ENCODE measurements at regions not wholly inside any gene's neighbourhood (a gene's known extent, or its start where the extent isn't known, plus 50 kb on each side); places are given as distances from the start of the nearest gene placed in this dataset.

DNA sequence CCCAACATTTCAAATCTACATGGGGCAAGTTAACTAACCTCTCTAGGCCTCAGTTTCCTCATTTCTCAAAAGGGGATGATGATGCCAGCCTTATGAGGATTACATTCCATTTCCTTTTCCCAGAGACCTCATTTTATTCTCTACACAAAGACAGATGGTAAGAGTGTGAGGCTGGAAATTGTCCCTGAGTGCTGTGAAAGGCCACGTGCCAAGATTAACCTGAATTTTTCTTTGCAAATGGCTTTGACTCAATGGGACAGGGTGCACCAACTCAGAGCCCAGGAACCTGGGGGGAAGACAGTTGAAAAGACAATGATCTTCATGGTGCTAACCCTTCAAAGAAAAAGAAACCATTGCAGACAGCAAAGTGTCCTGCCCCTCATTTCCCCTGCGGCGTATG, 332.8 kb downstream of the TMEM114 start:
- DNase-seq, result no peak

DNA sequence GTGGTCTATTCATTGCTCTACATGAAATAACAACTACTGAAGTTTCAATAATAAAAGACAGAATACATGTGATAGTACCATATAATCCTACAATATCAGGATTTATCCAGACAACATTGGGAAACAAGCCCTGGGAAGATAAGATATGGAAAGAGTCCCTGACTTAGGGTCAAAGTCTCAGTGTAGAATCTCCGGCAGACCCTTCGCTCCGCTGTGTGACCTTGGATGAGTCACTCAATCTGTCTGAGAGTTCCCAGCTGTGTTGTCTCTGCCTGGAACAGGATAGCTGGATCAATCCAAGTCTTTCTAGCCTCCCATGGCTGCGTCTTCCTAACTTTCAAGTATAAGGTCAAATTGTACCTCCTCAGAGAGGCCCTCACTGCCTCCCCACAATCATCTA, 335.9 kb downstream of the TMEM114 start:
- DNase-seq, result no peak

DNA sequence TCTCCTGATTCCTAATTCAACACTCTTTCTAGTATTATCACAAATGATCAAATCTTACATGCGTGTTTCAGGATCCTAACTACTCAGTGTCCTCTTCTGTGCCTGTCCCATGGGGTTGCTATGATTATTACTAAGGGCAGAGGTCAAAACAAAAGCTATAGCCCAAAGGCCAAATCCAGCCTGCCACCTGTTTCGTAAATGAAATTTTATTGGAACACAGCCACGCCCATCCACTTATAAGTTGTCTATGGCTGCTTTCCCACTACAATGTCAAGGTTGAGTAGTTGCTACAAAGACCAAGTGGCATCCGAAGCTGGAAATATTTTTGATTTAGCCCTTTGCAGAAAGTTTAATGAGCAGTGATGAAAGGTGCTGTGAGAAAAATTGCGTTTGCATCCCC, 336.6 kb downstream of the TMEM114 start:
- DNase-seq, result no peak

DNA sequence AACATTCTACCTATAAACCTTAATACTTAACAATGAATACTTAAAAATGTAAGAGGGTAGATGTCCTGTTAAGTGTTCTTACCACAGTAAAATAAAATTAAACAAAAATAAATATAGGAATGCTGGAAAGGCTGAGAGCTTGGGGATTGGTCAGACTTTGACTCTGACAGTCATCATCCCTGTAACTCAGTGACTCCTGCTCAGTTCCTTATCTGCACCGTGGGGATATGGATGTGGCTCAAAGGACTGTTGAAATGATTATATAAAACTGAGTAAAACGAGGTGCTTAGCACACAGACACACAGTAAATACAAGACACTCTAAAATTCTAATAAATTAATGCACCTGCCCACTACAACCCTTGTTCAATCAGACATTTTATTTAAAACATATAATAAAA, 338.6 kb downstream of the TMEM114 start:
- no peak for DNase-seq

DNA sequence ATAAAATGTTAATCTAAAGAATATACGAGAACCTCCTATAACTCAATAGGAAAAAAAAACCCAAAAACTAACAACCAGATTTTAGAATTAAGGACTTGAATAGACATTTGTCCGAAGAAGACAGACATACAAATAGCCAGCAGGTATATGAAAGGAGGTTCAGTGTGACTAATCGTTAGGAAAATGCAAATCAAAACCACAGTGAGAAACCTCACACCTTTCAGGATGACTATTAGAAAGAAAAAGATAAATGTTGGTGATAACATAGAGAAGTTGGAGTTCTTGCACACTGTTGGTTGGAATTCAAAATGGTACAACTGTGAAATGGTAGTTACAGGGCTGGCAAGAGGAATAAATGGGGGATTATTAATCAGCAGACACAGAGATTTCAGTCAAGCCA, 339.0 kb downstream of the TMEM114 start:
- no peak for DNase-seq

DNA sequence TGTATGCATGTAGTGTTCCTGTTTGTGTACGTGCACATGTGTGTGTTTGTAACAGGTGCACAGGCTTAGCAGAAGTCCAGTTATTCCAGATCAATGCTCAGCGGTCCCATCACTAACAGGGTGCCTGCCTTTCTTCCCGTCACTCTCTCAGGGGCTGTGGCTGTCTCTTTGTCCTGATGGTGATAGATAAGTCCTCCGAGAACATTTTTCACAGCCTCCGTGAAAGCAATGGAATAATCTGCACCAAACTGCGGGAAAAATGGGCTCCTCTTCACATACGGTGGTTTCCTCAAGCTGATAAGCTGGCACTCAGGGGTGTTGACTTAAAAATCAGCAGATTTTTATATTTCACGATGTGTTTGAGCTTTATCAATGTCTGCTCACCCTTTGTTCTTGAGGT, 342.3 kb downstream of the TMEM114 start:
- DNase-seq, result no peak

DNA sequence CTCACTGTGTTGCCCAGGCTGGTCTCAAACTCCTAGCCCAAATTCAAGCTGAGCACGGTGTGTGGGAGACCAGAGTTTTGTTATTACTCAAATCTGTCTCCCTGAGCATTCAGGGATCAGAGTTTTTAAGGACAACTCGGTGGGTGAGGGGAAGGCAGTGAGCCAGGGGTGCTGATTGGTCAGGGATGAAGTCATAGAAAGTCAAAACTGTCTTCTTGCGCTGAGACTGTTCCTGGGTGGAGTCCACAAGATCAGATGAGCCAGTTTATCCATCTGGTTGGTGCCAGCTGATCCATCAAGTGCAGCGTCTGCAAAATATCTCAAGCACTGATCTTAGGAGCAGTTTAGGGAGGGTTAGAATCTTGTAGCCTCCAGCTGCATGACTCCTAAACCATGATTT, 346.3 kb downstream of the TMEM114 start:
- DNase-seq, result no peak

DNA sequence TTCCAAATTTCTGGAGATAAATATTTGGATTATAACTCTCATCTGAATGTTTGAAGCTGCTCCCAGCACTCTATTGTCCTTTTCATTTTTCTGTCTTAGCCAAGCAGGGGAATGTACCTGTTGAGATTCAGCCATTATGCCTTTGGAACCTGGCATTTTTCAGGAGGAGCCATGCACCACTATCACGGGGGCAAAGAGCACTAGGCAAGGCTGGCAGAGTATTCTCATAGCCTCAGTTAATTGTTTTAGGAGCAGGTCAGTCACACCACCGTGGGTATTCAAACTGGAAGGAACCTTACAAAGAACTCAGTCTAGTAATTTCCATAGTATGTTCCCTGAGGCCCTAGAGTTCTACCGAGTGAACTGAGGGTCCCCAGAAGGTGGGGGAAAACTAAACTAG, 348.9 kb downstream of the TMEM114 start:
- DNase-seq, result no peak

DNA sequence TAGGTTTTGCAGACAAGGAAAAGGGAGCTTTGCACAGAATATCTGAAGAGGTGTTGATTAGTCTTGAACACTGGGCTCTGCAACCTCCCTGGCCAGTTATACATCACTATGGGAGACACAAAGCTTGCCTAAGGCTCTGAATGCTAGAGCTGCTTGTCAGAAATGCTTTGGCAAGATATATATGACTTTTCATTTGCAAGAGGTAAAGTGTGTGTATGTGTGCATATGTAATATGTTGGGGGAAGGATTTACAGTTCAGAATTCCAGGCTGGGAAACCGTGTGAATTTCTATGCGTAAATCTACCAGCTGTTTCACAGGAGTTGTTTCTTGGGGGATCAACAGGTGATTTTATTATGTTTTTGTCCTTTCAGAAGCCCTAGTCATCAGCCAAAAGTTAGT, 350.9 kb downstream of the TMEM114 start:
- DNase-seq, result no peak

DNA sequence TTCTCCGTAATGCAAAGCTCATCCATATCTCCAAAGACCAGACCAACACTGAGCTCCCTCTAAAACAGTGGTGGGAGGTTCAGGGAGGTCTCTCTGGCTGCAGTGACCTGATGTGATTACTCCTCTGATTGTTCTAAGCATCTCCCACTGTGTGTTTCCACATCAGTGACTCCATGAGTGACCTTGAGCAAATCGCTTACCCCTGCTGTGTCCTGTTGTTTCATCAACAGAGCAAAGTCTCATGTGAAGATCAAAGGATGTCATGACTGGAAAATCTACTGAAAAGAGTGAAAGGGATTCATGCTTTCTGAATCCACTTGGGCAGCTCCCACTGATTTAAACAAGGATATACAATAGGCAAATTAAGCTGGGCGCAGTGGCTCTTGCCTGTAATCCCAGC, 352.9 kb downstream of the TMEM114 start:
- no peak for DNase-seq

DNA sequence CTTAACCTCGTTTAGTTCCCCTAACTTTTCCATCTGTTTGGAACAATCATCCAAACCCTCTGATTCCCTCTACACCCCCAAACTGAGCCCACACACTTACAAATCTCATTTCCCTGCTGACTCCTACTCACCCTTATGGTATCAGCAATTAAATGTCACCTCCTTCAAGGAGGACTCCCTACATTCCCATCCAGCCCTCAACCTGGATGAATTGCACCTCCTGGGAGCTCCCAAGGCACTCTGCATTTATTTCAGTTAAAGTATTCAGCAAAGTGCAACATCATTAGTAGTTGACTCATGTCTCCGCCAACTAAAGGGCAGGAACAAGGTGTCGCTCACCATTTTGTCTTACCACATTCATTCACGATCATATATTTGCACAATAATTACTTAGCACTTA, 353.5 kb downstream of the TMEM114 start:
- no peak for DNase-seq

DNA sequence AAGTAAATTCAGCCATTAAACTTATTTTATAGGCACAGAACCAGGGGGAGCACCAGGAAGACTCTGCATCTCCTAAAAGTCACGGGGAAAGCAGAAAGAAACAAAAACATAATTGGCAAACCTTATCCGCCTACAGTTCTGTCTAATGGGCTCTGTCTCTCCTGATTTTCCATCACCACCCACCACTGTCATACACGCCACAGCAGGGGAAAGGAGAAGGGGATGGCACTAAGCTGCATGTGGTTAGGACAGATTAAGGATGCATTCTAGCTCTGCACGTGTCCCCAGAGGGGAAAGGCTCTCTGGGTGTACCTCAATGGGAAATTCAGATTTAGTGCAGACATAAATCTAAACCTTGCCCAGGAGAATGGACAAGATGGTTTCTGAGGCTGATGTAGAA, 359.8 kb downstream of the TMEM114 start:
- no peak for DNase-seq

DNA sequence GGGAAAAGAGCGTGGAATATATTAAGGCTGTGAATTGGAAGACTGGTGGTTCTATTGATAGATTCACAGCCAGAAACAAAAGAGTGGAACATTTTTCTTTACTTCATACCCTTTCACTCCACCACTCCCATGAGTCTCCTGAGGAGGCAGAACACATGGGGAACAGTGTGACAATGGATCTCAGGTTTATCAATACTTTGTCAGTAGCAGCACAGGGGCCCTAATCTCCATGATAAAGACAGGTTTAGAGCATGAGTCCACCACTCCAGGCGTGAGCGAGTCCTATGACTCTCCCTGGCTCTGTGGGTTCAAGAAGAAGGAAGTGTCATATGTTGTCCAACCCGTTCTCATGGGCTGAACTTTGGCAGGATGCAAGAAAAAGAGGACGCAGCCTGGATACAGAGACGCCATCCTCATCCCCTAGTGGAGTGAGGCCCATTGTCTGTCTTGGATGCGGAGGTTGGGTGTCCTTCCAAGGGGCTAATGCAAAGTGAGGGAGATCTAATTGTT, 361.2 kb downstream of the TMEM114 start:
- DNase-seq, result no peak

DNA sequence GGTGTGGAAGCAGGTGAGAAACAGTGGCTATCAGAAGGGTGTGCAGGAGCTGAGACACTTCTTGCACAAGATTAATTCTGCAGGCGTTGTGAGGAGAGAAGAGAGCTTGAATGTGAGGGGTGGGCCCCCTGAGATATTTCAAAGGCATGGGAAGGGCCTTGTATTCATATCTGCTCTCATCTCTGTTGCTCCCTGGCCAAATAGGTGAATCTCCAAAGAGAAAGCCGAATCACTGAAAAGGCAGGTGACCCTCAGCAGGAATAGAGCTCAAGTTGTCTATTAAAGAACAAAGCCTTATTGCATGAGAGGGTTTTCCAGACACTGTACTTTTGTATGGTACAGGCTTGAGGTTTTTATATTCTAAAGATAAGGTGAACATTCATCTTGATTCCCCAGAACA, 373.1 kb downstream of the TMEM114 start:
- DNase-seq, result no peak

DNA sequence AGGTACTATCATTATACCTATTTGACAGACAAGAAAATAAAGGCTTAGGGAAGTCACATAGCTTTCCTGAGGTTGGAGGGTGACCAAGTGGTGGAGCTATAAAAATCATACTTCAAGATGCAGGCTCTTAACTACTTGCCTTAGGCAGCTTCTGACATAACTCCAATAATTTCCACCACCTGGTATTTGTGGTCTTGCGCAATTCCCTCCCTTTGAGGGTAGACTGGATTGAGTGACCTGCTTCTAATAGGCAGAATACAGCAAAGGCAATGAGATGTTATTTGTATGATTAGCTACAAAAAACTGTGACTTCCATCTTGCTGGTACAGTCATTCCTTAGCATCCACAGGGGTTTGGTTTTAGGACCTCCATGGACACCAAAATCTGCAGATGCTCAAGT, 385.5 kb downstream of the TMEM114 start:
- DNase-seq, result no peak

DNA sequence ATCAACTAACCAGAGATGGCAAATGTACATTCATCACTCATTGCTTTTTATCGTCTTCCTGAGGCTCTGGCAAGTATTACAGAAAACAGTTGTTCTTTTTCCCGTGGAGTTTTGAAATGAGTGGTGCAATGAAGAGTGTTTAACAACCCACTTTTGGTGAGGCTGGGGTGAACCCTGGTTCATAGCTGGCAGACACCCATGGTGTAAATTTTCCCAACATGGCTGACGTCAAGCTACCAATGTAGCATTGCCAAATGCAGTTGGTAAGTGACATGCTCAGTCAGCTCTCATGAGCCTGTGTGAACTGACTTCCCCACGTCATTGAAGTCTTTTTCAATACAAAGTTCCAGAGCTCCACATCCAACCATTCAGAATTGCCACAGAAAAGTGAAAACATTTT, 386.2 kb downstream of the TMEM114 start:
- DNase-seq, result no peak

DNA sequence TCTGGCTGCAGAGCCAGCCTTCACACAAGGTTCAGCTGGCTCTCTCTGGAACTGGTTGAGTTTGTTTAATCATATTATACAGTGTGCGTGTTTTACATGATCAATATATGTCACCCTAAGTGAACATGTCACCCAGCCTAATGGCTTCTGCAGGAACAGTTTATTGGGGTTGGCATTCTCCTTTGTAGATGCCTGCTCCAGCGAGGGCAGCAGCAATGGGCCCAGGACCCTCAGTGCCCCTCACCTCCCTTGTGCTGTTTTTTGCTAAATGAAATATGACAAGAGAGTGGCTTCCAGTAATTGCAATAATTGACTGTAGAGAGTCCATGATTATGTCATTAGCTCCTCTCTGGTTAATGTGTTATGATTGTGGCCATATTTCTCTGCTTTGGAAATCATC, 387.2 kb downstream of the TMEM114 start:
- no peak for DNase-seq

DNA sequence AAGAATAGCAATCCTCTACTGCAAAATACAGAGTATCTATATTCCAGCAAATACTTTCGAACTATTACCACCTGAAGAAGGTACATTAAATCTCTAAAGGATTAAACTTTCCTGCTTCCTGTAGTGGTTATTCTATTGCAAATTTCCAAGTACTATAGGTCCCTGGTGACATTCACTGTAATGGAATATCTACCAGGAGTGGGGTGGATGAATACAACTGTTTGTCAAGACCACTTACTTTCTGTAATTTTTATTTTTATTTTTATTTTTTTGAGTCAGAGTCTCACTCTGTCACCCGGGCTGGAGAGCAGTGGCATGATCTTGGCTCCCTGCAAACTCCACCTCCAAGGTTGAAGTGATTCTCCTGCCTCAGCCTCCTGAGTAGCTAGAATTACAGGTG, 389.5 kb downstream of the TMEM114 start:
- no peak for DNase-seq

DNA sequence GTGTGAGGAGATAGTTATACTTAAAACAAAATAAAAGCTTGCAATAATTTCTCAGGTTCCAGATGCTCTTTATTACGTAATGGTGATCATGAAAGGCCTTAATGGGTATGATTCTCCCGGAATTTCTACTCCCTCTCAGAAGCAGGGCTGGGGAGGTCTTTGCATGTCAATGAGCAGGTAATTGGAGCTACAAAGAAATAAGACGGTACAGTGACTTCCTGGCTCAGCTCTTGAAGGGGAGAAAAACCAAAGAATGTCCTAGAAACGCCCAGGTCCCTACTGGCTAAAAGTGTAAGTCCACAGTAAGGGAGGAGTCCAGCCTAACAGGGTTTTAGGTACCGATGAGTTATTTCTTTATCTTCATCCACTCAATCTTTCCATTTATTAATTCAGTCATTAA, 390.9 kb downstream of the TMEM114 start:
- DNase-seq, result no peak

DNA sequence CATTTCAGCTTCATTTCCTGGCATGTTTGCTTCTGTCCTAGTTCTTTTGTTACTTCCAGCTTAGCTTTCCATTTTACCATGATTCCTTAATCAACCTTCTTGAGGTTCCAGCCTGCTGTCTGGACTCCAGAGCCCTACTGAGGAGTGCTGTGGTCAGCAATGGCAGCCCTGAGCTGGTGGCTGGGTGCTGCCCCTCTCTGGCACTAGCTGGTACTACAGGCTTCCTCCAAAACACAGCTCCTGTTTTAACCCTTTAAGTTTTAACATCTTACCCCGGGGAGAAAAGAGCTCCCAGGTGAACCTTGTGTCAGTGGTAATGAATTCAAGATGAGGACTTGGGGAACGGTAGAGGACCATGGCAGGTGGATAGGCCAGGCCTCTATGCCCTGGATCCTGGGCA, 395.5 kb downstream of the TMEM114 start:
- DNase-seq, result no peak

DNA sequence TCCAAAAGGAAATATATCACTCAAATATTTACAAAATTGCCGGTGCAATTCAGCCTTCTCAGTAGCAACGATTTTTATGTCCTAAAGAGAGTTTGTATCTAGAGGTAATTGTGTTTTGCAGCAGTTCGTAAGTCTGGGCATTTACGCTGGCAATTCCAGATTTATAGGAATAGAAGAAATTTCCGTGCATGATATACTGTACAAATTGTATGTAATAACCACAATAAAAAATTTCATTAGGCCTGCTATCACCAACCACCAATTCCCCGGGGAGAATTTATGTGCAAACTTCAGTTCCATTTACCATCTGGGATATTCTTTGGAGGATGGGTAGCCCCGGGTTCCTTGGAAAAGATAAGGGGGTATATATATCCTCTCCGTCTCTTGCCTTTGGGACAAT, 401.5 kb downstream of the TMEM114 start:
- no peak for DNase-seq

DNA sequence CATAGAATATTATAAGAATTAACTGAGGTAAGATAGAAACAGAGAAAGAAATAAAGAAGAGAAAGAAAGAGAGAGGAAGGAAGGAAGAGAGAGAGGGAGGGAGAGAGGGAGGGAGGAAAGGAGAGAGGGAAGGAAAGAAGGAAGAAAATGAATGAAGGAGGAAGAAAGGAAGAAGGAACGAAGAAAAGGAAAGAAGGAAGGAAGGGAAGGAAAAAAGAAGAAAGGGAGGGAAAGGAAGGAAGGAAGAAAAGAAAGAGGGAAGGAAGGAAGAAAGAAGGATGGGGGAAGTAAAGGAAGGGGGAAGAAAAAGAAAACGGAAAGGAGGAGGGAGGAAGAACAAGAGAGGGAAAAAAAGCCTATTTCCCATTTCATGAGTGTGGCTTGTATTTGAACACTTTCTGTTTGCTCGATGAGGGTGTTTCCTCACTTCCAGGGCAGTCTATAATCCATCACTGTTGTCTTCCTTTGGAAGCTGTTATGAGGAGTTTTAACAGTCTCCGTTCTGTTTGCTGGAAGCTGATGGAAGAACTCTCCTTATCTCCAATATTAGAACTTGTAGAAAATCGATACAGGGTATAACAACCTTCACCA, 402.4 kb downstream of the TMEM114 start:
- DNase-seq, result no peak

DNA sequence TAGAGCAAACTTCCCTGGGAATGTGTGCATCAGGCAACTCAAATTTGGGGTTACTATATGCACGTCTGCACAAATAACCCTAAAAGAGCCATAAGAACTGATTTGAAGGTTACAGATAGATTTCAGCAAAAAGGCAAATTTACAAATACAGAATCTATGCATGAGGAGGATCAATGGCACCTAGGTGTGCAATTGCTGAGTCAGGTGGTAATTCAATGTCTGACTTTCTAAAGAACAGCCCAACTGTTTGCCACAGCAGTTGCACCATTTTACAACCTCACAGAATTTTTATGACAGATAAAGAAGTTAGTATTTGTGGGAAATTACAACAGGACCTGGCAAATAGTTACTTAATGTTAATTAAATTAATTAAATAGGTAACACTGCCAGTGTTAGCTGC, 405.5 kb downstream of the TMEM114 start:
- DNase-seq, result no peak

DNA sequence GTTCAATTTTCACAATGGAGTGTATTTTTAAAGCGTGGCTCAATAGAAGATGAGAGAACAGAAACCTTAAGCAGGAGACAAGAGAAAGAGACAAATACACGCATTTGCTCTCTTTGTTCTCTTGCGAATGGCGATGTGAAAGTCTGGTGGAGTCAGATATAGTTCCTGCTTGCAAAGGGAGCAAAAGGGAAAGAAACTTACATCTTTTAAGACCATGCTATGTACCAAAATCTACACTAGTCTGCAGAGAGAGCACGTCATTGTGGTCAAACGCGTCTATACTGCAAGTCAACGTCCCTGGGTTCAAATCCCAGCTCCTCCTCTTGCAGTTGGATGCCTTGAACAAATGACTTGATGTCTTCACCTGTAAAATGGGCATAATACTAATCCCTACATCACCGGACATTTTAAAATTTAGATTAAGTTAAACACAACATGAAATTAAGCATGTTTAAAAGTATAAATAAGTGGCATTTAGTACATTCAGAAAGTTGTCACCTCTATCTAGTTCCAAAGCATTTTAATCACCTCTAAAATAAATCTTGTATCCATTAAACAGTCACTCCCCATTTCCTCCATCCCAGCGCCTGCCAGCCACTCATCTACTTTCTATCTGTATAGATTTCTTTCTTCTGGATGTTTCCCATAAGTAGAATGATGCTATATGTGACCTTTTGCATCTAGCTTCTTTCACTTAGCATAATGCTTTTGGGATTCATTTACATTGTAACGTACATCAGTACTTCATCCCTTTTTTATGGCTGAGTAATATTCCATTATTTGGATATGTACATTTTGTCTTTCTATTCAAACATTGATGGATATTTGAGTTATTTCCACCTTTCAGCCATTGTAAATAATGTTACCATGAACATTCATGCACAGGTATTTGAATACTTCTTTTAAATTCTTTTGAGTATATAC, 406.9 kb downstream of the TMEM114 start:
- DNase-seq, result no peak

DNA sequence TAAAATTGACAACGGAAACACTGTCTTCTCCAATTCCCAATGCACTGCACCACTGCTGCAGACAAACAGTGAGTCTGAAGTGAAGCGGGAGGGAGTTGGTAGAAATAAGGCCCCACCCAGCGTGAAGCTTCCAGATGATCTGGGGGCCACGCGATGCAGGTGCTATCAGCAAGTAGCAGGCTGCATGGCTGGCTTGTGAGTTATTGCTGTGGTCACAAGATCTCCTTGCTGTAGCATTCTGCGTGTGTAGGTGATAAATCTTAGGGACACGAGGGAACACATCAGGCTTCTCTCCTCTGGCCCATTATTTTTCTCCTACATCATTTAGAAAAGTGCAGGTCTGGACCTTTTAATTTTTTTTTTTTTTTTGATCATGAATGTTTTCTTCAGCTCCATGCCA, 407.6 kb downstream of the TMEM114 start:
- DNase-seq, result no peak

Measured in NCI-H2171 treated with DMSO at 0.1 percent for 48 hours (cell line).